ENCODE measurements at regions not wholly inside any gene's neighbourhood (a gene's known extent, or its start where the extent isn't known, plus 50 kb on each side); places are given as distances from the start of the nearest gene placed in this dataset.

DNA sequence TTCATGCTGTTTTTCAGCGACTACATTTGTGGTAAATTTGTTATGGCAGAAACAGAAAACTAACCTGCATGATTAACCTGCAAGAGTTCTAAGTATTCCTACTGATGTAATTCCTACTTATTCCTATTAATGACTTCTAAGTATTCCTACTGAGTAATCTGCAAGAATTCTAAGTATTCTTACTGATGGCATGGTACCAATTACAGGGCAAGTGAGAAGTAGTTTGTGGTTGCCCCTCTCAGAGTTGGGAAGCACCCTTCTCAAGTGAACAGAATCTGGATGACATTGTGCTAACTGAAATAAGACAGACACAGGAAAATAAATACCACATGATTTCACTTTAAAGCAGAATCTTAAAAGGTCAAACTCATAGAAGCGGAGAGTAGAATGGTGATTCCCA is 100.9 kb upstream of the CPNE8 start:
- TF ChIP-seq POLR2A (IDR thresholded peaks at IDR 0.05; ENCODE audit: low read depth, low read length): no peak
- TF ChIP-seq POLR2AphosphoS5 (IDR thresholded peaks at IDR 0.05; ENCODE audit: low read depth, low read length): no peak
